SK-MEL-5 (cell line): ENCODE measurements at regions not wholly inside any gene's neighbourhood (a gene's known extent, or its start where the extent isn't known, plus 50 kb on each side); places are given as distances from the start of the nearest gene placed in this dataset.
A peak's percentile ranks its signal among the peaks of the same experiment; 100 is the strongest.

ENCODE experiments used
- DNase-seq: peaks from one replicate; pipeline ENCODE4 v3.0.0-alpha.2; 2016; ENCODE audit warnings: low read depth, low spot score
- in situ Hi-C: cut with HindIII; loops from 2 replicates; pipeline ENCODE4 v1.10.0; 2016; ENCODE audit warnings: low sequenced_read_pairs, high pct_unique_total_duplicates, low pct_unique_long_range_greater_than_20kb

GRCh38 chr12:95397571-95397970 is 76.4 kb upstream of the METAP2 start:
- in situ Hi-C loops: no loop called here
- DNase-seq: no peak

DNA sequence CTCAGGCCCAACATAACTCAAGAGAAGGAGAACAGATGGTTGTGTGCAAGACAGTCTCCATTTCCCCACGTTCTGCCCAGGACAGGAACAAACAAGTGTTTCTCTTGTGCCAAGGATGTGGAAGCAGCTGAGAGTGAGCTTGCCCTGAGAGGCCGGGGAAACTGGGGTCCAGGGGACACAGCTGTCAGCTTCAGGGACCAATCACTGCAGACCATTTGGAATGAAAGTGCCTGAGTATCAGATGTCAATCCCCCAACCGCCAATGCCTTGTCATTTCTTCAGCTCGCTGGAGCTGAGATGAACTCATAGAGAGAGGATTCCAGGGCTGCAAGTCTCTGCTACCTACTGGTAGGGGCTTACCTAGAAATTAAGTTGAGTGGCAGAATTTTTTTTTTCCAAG is 71.9 kb upstream of the METAP2 start:
- in situ Hi-C loops: no loop called here
- no peak for DNase-seq

DNA sequence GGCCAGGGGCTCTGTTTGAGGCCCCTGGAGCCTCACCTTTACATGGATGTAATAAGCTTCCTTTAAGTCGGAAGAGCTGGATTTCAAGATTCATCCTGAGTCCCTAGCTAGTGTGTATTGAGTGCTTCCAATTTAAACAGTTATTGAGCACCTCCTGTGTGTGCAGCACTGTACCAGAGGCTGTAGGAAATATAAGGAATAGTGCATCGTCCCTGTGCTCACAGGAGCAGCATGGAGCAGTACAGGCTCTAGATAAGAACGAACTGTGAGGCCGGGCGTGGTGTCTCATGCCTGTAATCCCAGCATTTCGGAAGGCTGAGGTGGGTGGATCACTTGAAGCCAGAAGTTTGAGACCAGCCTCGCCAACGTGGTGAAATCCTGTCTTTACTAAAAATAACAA is 65.8 kb upstream of the METAP2 start:
- in situ Hi-C loops: no loop called here
- DNase-seq: no peak

GRCh38 chr12:95411057-95411456 is 62.9 kb upstream of the METAP2 start:
- DNase-seq: no peak
- in situ Hi-C loops: no loop called here

- in situ Hi-C loops: no loop called here
- DNase-seq: peak; percentile 71
Observed at GRCh38 chr12:95411466-95411865, 62.5 kb upstream of the METAP2 start.

DNA sequence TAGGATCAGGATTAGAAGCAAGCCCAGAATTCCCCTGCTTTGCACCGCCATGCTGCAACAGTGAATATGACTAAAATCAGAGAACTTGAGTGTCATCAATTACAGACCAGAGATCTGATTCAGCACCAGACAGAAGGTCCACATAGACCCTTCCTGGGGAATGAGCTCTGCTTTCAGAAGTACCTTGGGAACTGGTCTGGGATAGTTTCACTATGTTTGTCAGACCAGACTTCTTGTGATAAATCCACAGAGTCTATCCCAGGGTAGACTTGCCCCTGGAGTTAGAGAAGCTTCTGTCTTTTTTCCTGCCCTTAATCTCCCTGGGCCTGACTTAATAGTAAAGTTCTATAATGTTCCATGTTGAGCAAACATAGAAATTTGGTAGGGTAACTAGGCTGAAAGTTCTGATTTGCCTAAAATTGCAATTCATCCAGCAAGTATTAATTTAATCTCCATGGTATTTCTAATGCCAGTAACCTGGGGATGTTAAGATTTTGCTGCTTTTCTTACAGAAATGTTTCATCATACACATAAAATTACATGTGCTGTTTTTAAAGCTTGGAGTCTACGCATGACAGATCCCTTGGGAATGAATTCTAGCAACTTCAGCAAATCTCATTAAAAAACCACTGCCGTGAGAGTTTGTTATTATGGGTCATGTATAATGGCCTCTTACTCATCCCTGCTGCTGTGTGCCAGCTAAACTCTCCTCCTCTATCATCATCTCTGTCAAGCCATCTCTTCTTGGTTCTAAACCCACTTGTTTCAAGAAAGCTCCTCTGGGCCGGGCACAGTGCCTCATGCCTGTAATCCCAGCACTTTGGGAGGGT is 61.3 kb upstream of the METAP2 start:
- peak; percentile 21 for DNase-seq
- in situ Hi-C loops: no loop called here

- DNase-seq: no peak
Observed at GRCh38 chr12:95413576-95413975, 60.4 kb upstream of the METAP2 start.

GRCh38 chr12:95415451-95415850 is 58.5 kb upstream of the METAP2 start:
- in situ Hi-C loops: no loop called here
- DNase-seq: no peak

More at GRCh38 chr12:95413576-95413975, 60.4 kb upstream of the METAP2 start:
- in situ Hi-C loops: no loop called here

DNA sequence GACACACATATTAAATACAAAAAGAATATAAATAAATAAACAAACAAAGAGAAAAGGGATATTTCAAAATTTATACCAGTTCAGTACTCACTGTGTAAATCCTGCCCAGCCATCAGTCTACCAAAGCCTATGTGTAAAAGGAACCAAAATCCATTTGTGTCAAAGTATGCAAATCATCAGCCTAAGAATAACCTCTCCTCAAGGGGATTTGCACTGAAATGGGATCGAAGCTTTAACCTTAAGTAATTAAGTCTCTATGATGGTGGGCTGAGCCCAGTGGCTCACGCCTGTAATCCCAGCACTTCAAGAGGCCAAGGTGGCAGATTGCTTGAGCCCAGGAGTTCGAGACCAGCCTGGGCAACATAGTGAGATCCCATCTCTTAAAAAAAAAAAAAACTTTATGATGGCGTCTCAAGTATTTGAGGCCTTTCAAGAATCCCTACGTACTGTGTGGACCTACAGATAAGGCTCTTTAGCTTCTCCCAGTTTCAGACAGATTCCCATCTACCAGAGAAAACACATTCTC is 57.8 kb upstream of the METAP2 start:
- no peak for DNase-seq
- in situ Hi-C loops: no loop called here

- DNase-seq: no peak
- in situ Hi-C loops: no loop called here
Observed at GRCh38 chr12:95417372-95417771, 56.6 kb upstream of the METAP2 start.

DNA sequence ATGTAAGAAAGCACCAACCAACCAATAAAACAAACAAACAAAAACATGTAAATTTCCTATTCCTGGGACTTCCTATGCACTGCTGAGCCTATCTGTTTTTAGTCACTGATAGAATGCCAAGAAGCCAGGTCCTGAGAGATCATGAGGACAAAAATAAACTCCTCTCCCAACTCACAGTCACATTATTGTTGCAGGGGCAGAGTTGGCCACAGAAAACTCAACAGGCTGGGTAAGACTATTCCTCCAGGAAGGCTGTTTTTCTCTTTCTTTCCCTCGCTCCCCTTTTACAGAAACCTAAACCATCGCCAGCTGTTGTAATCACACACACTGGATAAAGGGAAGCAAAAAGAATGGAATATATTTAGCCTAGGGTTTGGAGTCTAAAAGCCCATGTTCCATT is 55.8 kb upstream of the METAP2 start:
- in situ Hi-C loops: no loop called here
- DNase-seq: peak; percentile 38
